GM18519 (cell line): ENCODE measurements at regions not wholly inside any gene's neighbourhood (a gene's known extent, or its start where the extent isn't known, plus 50 kb on each side); places are given as distances from the start of the nearest gene placed in this dataset.

ENCODE experiments used
- ATAC-seq: cut with Tn5 transposase; IDR thresholded peaks from one replicate; pipeline ENCODE4 v1.9.1; 2021; ENCODE audit warnings: mild to moderate bottlenecking, moderate library complexity; ENCODE audit not compliant: unreplicated experiment, low FRiP score

DNA sequence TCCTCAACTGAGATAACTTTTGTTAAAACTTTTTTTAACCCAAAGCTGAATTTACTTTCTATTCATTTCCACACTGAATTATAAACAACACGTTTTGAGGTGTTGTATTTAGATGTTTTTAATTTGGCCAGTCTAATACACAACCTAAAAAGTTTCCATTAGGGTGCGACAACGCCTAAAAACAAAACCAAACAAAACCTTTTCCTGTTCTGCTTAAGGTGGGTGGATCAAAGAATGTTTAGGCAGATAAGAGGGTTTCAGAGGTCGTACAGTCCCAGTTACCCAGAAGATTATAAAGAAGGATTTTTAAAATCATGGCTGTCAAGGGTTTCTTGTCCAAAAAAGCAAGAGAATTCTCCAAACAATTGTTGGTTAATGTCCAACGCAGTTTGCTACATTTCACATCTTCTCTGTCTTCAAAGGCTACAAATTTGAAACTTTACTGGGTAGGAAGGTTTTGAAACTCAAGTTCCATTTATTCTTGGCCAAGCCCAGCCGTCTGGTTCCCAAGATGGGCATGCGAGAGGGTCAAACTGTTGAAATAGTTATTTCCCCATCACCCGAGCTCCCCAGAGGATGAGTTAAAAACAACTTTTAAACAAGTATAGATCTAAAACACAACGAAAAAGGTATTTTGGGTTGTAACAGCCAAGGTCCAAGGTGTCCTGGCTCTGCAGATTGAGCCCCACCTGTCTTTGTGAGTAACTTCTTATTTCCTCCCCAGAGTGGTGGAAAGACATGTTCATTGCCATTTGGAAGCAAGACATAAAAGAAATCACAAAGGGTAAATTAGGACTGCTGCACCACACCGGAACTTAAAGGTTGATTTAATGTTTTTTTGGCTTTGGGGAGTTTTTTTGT is 122.8 kb upstream of the MAP3K1 start:
- no peak for ATAC-seq

DNA sequence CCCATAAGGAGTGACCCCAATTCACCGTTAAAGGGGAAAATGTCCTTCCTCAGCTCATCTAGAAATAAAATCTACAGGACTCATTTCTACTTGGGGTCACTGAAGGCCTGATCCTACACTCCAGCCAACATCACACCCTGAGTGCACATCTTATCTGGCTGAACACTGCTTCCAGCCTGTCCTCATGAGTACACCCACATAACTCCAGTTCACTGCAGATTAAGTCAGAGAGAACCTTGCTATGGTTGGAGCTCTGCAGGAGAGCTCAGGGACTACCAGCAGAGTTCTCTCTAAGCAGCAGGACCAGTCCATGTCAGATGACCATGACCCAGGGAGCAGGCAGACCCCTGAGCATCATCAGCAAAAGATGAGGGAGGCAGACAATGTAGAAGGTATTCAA is 126.9 kb upstream of the MAP3K1 start:
- no peak for ATAC-seq

GRCh38 chr5:56686337-56687195 is 128.8 kb upstream of the MAP3K1 start:
- peak; percentile 42 for ATAC-seq

GRCh38 chr5:56685503-56686217 is 129.7 kb upstream of the MAP3K1 start:
- ATAC-seq = peak; percentile 15

GRCh38 chr5:56684159-56684558 is 131.2 kb upstream of the MAP3K1 start:
- ATAC-seq = no peak

DNA sequence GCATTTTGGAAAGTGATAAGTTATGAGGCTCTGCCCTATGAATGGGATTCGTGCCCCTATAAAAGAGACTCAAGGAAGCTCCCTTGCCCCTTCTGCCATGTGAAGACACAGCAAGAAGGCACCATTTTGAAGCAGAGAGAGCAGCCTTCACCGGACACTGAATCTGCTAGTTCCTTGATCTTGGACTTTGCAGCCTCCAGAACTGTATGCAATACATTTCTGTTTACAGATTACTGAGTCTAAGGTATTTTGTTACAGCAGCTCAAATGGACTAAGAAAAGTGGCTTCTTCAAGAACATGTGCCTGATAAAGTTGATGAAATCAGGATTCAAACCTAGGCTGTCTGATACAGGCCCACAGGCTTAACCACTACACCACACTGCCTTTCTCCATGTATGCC is 131.6 kb upstream of the MAP3K1 start:
- ATAC-seq = no peak

DNA sequence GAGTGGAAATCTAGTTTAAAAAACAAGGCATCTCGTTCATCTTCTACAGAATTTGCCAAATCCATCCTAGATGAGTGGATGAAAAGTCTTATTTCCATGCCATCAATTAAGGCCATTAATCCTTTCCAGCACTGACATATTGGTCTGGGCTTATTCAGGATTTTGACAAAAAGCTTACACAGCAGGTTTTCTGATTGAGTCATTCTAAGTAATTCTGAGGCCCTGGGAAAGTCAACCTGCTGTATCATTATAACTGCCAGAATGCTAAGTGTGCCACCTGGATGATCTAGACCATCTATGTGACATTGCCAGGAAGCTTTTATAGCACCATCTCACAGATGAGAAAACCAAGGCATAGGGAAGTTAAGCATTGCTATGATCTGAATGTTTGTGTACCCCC is 132.1 kb upstream of the MAP3K1 start:
- ATAC-seq = no peak

DNA sequence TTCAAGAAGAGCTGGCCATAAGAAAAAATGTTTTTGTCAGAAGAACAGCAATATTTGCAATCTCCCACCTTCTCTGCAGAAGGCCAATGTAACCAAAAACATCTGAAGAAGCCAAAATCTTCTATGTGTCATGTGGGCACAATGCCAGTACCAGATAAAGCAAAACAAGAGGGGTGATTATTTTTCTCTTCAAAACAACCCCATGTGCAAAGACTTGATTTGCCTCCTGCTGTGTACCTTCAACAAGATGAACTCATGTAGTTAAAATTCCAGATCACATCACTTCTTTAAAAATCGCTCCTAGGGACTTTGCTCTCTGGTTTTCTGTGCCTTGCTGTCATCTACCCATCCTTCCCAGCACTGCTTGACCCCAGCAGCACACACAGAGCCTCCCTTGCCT is 134.0 kb upstream of the MAP3K1 start:
- ATAC-seq = no peak

GRCh38 chr5:56680731-56681130 is 134.6 kb upstream of the MAP3K1 start:
- no peak for ATAC-seq

GRCh38 chr5:56677690-56678305 is 137.6 kb upstream of the MAP3K1 start:
- no peak for ATAC-seq

DNA sequence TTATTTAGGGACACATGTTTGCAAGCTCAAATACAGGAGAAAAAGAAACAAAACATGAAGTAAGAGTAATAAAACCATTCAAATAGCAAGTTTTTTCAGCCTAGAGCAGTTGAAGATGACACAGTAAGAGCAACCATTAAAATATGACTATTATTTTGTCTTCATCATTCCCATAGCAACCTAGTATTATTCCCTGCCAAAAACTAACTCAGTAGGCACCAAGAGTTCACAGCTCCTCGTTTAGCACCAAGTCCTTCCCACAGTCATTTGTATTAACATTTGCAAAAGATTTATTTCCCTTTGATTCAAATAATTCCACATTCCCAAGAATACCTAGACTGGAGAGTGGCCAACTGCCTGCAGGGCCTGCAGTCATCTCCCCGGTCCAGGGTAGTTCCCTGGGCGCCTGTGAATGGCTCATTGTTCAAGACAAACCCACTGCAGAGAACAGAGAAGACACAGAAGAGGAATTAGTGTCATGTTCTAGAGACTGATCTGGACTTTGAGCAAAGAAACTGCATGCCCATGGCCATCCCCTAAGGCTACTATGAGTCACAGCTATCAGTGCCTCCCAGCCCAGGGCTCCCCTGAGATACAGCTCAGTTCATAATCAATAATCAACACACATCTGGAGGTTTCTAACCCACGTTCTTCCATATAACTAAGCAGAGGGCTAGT is 139.1 kb upstream of the MAP3K1 start:
- ATAC-seq = no peak

DNA sequence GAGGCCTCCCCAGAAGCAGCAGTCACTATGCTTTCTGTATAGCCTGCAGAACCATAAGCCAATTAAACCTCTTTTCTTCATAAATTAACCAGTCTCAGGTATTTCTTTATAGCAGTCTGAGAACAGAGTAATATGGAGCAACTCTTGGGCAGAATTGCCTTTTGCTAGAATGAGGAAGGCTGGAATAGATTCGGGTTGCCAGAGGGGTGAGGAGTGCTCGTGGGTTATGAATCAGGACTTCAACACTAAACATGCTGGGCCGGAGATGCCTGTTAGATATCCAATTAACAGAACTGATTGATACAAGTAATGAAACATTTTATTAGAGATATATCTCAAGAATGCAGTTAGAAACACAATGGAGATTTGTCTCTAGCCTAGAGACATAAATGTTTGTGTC is 140.9 kb upstream of the MAP3K1 start:
- no peak for ATAC-seq

GRCh38 chr5:56673171-56673570 is 142.2 kb upstream of the MAP3K1 start:
- ATAC-seq = no peak

DNA sequence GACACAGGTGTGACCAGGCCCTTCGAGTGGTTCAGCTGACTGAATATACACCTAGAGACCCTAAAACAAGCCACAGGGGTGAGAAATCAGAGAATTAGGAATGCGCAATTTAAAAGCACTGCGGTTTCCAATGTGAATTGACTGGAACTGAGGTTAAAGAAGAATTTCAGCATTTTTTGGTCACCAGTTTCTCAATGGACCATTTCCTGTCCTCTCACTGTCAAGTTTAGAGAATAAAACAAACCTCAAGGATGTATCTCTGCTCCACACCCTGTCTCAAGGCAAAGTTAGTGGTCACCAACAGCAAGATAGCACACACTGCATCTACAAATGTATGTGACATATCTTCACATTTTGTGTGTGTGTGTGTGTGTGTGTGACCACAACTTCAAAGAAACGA is 143.8 kb upstream of the MAP3K1 start:
- no peak for ATAC-seq

GRCh38 chr5:56670916-56671315 is 144.4 kb upstream of the MAP3K1 start:
- no peak for ATAC-seq

DNA sequence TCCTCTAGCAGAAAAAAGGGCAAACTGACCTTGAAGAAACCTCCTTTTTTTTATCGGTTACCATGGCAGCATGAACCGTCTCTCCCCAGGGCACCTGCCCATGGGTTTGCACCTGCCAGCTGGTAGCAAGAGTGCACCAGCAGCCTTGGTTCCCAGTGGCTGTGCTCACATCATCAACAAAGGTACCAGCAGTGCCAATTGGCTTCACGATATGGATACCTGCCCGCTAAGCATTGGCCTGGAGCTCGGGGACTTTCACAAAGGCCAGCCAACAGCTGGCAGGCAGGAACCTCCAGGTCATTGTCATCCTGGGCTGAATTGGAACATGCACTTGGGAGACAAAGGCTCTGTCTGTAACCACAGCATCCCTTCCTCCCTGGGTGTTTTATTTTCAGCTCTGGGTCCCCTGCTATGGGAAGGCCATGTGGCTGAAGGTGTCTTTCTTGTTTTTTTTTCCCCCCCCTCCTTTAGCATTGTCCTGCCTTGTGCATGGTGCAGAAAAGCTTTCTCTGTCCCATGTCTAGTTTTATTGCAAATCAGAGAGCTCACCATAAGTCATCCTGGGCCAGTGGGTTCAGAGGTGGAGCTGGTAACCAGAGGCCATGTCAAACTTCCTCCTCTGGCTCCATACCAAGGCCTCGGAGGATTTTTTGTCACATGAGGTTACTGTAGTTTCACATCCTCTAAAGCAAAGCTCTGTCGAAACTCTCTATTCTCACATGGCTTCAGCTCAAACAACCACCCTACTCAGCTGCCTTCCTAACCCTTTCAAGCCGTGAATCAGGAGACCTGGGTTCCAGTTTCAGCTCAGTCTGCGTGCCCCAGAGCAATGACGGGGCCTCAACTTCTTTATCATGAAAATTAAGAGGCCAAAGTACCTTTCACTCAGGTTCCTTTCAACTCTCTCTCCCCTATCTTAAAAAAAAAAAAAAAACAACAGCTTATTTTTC is 145.5 kb upstream of the MAP3K1 start:
- ATAC-seq = peak; percentile 98

DNA sequence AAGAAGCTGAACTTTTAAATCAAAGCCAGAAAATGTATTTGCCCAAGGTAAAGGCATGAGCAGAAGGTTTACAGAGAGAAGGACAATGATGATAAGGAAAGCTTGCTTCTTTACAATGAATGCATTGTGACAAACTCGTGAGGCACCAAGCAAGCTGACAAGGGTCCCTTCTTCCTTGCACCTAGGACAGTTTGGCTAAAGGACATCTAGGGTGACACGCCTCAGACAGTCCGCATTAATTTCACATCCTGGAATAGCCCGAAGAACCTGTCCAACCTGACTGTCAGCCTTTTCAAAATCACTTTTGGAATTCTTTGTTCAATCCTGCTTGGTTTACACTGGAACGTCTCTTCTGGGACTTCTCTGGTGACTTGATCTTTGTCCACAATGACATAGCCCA is 146.4 kb upstream of the MAP3K1 start:
- ATAC-seq = no peak

DNA sequence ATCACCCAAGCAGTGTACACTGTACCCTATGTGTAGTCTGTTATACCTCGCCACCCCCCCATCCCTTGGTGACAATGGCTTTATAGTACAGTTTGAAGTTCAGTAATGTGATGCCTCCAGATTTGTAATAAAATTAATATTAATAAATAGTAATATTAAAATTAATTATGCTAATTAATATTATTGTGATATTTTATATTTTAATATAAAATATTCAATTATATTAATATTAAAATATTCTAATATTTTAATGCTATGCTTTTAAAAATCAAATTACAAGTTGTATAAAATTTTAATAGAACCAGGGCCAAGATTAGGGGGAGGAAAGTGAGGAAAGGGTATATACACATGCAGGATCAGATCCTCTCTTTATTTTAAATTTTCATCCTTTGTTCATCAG is 147.7 kb upstream of the MAP3K1 start:
- ATAC-seq = no peak

GRCh38 chr5:56666901-56667300 is 148.4 kb upstream of the MAP3K1 start:
- ATAC-seq = no peak
